IPS DF 6.9 (cell line): ENCODE measurements at regions not wholly inside any gene's neighbourhood (a gene's known extent, or its start where the extent isn't known, plus 50 kb on each side); places are given as distances from the start of the nearest gene placed in this dataset.
"Not testable (repeated sequence)": the region's sequence is repeated elsewhere in the genome, so short reads cannot be mapped to it uniquely, and the experiment has no call there.

Source experiments
- DNase-seq: peaks from one replicate; pipeline ENCODE4 v3.0.0-alpha.2; 2013; ENCODE audit warnings: low read depth, low spot score
- H3K27ac ChIP-seq: one replicate; pipeline ENCODE4 v1.5.1; 2013; ENCODE audit warnings: low read length, control low read depth
- H3K27me3 ChIP-seq: 2 replicates; pipeline ENCODE4 v1.6.1; 2013; ENCODE audit warnings: mild to moderate bottlenecking, low read length; ENCODE audit not compliant: control insufficient read depth, insufficient read depth
- H3K36me3 ChIP-seq: 2 replicates; pipeline ENCODE4 v1.6.1; 2013; ENCODE audit warnings: low read length; ENCODE audit not compliant: control insufficient read depth, insufficient read depth
- H3K4me1 ChIP-seq: 2 replicates; pipeline ENCODE4 v1.6.1; 2013; ENCODE audit warnings: low read length; ENCODE audit not compliant: control insufficient read depth, insufficient read depth
- H3K4me3 ChIP-seq: 2 replicates; pipeline ENCODE4 v1.5.1; 2013; ENCODE audit warnings: mild to moderate bottlenecking, low read length
- H3K9me3 ChIP-seq: 2 replicates; pipeline ENCODE4 v1.6.1; 2013; ENCODE audit warnings: low read length, inconsistent platforms; ENCODE audit not compliant: control insufficient read depth, insufficient read depth
- WGBS: extraction: QIAGEN DNeasy Blood & Tissue Kit; methylation state at CpG from one replicate; pipeline ENCODE4 v1.1.7; 2013; ENCODE audit warnings: mixed read lengths, missing lambda C conversion rate; ENCODE audit not compliant: insufficient read length, insufficient coverage; 5-methylcytosine and 5-hydroxymethylcytosine counted together

GRCh38 chr21:31592963-31593560, 66.4 kb upstream of the SOD1 start:
- DNase-seq: no peak
- WGBS: no CpG with 5 or more reads among the region's 13 CpGs
- H3K27me3 ChIP-seq: no peaks in the 10 kb centered on the region

DNA sequence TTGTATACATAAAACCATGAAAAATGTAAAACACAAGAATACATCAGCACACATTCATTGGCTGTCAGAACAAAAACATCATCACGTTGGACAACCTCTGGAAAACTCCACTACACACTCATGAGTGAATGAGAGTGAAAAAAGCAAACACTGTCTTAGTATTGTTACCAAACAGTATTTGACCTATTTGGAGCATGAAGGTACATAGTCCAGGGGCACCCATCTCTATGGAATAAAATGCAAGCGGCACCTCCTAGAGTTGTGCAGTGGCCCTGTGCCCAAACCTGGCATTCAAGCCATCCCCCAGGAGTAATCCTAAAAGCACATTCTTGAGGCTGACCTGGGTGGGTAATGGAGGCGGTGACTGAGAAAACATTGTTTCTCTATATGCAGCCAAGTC, 67.0 kb upstream of the SOD1 start:
- Histone ChIP-seq H3K27ac (no peak overlapping the region), H3K27me3 (no peaks in the 10 kb centered on the region), H3K36me3 (no peaks in the 10 kb centered on the region), H3K4me1 (no peaks in the 10 kb centered on the region), H3K4me3 (no peak overlapping the region), H3K9me3 (no peaks in the 10 kb centered on the region)
- WGBS: no CpG with 5 or more reads among the region's 3 CpGs
- DNase-seq: no peak

More at GRCh38 chr21:31592963-31593560, 66.4 kb upstream of the SOD1 start:
- Histone ChIP-seq H3K36me3 (no peaks in the 10 kb centered on the region), H3K4me3 (no peak overlapping the region), H3K4me1 (no peaks in the 10 kb centered on the region), H3K9me3 (no peaks in the 10 kb centered on the region), H3K27ac (no peak overlapping the region)

DNA sequence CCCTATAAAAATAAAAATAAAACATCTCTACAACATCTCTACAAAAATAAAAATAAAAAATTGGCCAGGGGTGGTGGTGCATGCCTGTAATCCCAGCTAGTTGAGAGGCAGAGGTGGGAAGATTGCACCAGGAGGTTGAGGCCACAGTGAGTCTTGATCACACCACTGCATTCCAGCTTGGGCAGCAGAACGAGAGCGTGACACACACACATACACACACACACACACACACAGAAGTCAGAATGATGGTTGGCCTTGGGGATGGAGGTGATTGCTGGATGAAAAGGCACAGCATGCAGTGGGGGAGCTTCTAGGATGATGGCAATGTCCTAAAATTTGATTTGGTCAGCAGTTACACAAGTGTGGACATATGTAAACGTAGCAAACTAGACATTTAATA, 69.7 kb upstream of the SOD1 start:
- H3K27me3 ChIP-seq: no peaks in the 10 kb centered on the region
- no peak overlapping the region for H3K4me3 ChIP-seq
- no peaks in the 10 kb centered on the region for H3K9me3 ChIP-seq
- DNase-seq: no peak
- no peaks in the 10 kb centered on the region for H3K4me1 ChIP-seq
- H3K27ac ChIP-seq: no peak overlapping the region
- no peaks in the 10 kb centered on the region for H3K36me3 ChIP-seq
- no CpG with 5 or more reads among the region's 3 CpGs for WGBS

DNA sequence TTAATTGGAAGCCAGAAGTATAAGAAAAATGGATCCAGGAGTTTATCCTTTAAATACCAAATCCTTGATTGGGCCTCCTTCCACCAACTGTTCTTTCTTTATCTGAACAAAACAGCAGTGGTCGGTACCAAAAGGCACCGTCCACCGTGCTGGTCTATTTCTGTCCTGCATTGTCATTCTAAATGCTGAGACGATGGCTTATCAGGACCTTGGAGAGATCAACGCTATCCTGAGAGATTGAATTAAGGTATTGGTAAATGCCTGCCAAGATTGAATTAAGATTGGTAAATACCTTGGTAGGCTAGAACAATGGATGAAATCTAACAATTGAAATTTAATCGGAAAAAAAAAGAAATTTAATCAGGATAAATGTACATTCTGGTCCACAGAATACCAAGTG, 73.4 kb upstream of the SOD1 start:
- Histone ChIP-seq H3K9me3 (no peaks in the 10 kb centered on the region), H3K27me3 (no peaks in the 10 kb centered on the region), H3K27ac (no peak overlapping the region), H3K4me1 (no peaks in the 10 kb centered on the region), H3K4me3 (no peak overlapping the region), H3K36me3 (no peaks in the 10 kb centered on the region)
- no CpG with 5 or more reads among the region's 6 CpGs for WGBS
- no peak for DNase-seq

DNA sequence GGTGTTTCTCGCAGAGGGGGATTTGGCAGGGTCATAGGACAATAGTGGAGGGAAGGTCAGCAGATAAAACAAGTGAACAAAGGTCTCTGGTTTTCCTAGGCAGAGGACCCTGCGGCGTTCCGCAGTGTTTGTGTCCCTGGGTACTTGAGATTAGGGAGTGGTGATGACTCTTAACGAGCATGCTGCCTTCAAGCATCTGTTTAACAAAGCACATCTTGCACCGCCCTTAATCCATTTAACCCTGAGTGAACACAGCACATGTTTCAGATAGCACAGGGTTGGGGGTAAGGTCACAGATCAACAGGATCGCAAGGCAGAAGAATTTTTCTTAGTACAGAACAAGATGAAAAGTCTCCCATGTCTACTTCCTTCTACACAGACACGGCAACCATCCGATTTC, 75.6 kb upstream of the SOD1 start:
- not testable (repeated sequence) for H3K27me3 ChIP-seq, H3K36me3 ChIP-seq, H3K4me3 ChIP-seq, DNase-seq, H3K4me1 ChIP-seq, H3K27ac ChIP-seq, H3K9me3 ChIP-seq
- WGBS: no CpG with 5 or more reads among the region's 9 CpGs

DNA sequence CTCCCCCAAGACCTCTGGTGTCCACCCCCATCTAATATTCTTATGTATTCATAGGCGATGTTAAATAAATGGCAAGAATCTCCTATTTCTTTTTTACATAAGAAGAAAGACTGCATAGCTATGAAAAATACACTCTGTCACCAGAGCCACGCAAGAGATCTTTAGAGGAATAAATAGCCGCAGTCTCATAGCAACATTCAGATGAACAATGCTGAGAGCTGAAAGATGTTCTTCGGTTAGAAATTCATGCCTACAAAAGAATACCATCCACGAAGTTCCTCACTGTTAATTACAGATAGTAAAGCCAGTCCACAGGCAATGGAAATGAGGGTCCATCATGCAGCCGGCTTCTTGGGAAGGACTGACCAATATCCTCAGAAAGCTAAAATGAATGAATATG, 76.0 kb upstream of the SOD1 start:
- no peak for DNase-seq
- no peak overlapping the region for H3K27ac ChIP-seq
- H3K4me3 ChIP-seq: no peak overlapping the region
- WGBS: no CpG with 5 or more reads among the region's 6 CpGs
- no peaks in the 10 kb centered on the region for H3K4me1 ChIP-seq
- H3K27me3 ChIP-seq: no peaks in the 10 kb centered on the region
- H3K9me3 ChIP-seq: no peaks in the 10 kb centered on the region
- no peaks in the 10 kb centered on the region for H3K36me3 ChIP-seq

DNA sequence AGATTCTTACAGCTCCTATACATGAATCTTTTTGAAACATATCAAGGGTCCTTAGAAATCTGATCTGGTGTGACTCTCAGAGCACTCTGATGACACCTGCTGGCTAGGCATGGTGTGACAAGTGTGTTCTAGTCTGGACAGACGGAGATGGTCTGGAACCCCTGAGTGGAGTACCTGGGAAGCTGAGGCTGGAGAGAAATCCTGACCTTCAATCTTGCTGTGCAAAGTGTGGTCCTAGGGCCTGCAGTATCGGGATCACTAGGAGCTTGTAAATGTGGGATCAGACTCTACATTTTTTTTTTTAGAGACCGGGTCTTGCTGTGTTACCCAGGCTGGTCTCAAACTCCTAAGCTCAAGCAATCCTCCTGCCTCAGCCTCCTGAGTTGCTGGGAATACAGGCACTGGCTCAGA, 78.6 kb upstream of the SOD1 start:
- DNase-seq: no peak
- H3K27me3 ChIP-seq: no peaks in the 10 kb centered on the region
- H3K36me3 ChIP-seq: no peaks in the 10 kb centered on the region
- H3K4me1 ChIP-seq: no peaks in the 10 kb centered on the region
- no peaks in the 10 kb centered on the region for H3K9me3 ChIP-seq
- no peak overlapping the region for H3K27ac ChIP-seq
- H3K4me3 ChIP-seq: no peak overlapping the region
- no CpG with 5 or more reads among the region's 3 CpGs for WGBS

- H3K4me1 ChIP-seq: no peaks in the 10 kb centered on the region
- H3K27ac ChIP-seq: no peak overlapping the region
- no peak for DNase-seq
- H3K27me3 ChIP-seq: no peaks in the 10 kb centered on the region
- H3K9me3 ChIP-seq: no peaks in the 10 kb centered on the region
- no peaks in the 10 kb centered on the region for H3K36me3 ChIP-seq
- no peak overlapping the region for H3K4me3 ChIP-seq
These were observed 82.2 kb upstream of the SOD1 start for GRCh38 chr21:31577271-31577670.

- Histone ChIP-seq H3K9me3 (no peaks in the 10 kb centered on the region), H3K4me1 (no peaks in the 10 kb centered on the region), H3K27ac (no peak overlapping the region), H3K27me3 (no peaks in the 10 kb centered on the region), H3K4me3 (no peak overlapping the region), H3K36me3 (no peaks in the 10 kb centered on the region)
- WGBS: no CpG with 5 or more reads among the region's 6 CpGs
- DNase-seq: no peak
These were observed 83.1 kb upstream of the SOD1 start for GRCh38 chr21:31576428-31576827.

- no peaks in the 10 kb centered on the region for H3K4me1 ChIP-seq
- no peaks in the 10 kb centered on the region for H3K9me3 ChIP-seq
- no peak for DNase-seq
- no peaks in the 10 kb centered on the region for H3K36me3 ChIP-seq
- H3K27ac ChIP-seq: no peak overlapping the region
- H3K4me3 ChIP-seq: no peak overlapping the region
- no peaks in the 10 kb centered on the region for H3K27me3 ChIP-seq
- no CpG with 5 or more reads among the region's 2 CpGs for WGBS
These were observed 86.3 kb upstream of the SOD1 start for GRCh38 chr21:31573217-31573616.

GRCh38 chr21:31571879-31572278, 87.6 kb upstream of the SOD1 start:
- Histone ChIP-seq H3K27ac (no peak overlapping the region), H3K36me3 (no peaks in the 10 kb centered on the region), H3K9me3 (no peaks in the 10 kb centered on the region), H3K4me1 (no peaks in the 10 kb centered on the region), H3K27me3 (no peaks in the 10 kb centered on the region), H3K4me3 (no peak overlapping the region)
- no CpG with 5 or more reads among the region's 4 CpGs for WGBS
- DNase-seq: no peak
